Lower leg skin (tissue), 4 donors: ENCODE measurements at regions not wholly inside any gene's neighbourhood (a gene's known extent, or its start where the extent isn't known, plus 50 kb on each side); places are given as distances from the start of the nearest gene placed in this dataset.

Experiments used
- DNase-seq, 2 donors: peaks; one replicate each; pipeline ENCODE4 v3.0.0-alpha.2; 2019; ENCODE audit warnings: low spot score in 2 of 2
- H3K4me3 ChIP-seq: fragments of 200-600 bp; sonication (generic); 2 replicates; pipeline ENCODE4 v1.5.1; 2017; ENCODE audit warnings: mild to moderate bottlenecking, low read depth; ENCODE audit not compliant: poor library complexity, severe bottlenecking
- POLR2A ChIP-seq, 2 donors: fragments of 450-650 bp; IDR thresholded peaks; one replicate each; pipeline ENCODE4 v1.6.1; 2016 to 2017; ENCODE audit warnings: antibody characterized with exemption in 2 of 2, mild to moderate bottlenecking in 1 of 2, moderate library complexity in 1 of 2
- WGBS, 2 donors: methylation state at CpG; one replicate each; pipeline ENCODE4 v1.1.5; 2018; 5-methylcytosine and 5-hydroxymethylcytosine counted together
- intact Hi-C: fragments of 100-400 bp; cut with DNase I; formaldehyde crosslinking; loops from one replicate; pipeline ENCODE4 v1.15.0; 2023; ENCODE audit warnings: low total_unique reads
- TF ChIP-seq, protein P1 (sequence below), 3 donors: fragments of 450-650 bp; IDR thresholded peaks; one replicate each; pipeline ENCODE4 v1.5.1; 2016; ENCODE audit warnings: antibody characterized with exemption in 3 of 3, mild to moderate bottlenecking in 3 of 3, moderate library complexity in 2 of 3

DNA sequence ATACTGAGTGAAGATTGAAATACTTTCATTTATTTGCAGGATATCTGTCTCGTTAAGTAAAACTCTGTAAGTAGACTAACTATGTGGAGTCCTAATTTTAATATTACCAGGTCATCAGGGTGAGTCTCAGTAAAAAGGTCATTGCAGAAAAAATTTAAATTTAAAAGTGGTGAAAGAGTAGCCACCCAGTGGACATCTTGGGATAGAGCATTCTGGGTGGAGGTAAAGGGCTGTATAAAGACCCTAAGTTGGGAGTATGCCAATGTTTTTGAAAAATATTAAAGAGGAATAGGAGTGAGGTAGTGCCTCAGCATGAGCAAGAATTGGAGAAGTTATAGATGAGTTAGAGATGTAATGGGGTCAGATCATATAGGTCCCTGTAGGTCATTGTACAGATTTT, 145.5 kb downstream of the HMHB1 start:
- no peak overlapping the region for H3K4me3 ChIP-seq
- no peak for DNase-seq
- 80 to 89% methylated on average over 1 of the region's 1 CpG for WGBS, 2 donors
- intact Hi-C loops: no loop called here
- no peak for TF ChIP-seq POLR2A (IDR thresholded peaks at IDR 0.05)
- TF ChIP-seq, protein P1, sequence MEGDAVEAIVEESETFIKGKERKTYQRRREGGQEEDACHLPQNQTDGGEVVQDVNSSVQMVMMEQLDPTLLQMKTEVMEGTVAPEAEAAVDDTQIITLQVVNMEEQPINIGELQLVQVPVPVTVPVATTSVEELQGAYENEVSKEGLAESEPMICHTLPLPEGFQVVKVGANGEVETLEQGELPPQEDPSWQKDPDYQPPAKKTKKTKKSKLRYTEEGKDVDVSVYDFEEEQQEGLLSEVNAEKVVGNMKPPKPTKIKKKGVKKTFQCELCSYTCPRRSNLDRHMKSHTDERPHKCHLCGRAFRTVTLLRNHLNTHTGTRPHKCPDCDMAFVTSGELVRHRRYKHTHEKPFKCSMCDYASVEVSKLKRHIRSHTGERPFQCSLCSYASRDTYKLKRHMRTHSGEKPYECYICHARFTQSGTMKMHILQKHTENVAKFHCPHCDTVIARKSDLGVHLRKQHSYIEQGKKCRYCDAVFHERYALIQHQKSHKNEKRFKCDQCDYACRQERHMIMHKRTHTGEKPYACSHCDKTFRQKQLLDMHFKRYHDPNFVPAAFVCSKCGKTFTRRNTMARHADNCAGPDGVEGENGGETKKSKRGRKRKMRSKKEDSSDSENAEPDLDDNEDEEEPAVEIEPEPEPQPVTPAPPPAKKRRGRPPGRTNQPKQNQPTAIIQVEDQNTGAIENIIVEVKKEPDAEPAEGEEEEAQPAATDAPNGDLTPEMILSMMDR (IDR thresholded peaks at IDR 0.05): no peak

DNA sequence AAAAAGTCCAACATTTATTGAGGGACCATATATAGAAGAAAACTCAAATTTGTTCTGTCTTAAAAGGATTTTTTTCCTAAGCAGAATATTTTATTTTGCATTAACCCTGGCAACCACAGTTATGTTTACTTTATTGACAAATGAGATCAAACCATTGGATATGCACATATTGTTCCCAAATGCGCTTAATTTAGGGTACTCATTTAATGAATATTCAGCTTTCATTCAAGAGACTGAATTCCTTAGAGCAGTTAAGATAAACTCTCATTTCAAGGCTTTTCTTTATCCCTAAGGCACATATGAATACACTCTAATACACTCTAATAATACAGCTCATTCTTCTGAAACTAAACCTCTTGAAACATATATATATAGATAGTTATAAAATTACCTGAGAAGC, 150.2 kb downstream of the HMHB1 start:
- no peak overlapping the region for H3K4me3 ChIP-seq
- 94 to 97% methylated on average over 1 of the region's 1 CpG for WGBS, 2 donors
- intact Hi-C loops: no loop called here
- no peak for DNase-seq
- TF ChIP-seq, protein P1 (IDR thresholded peaks at IDR 0.05): no peak
- no peak for TF ChIP-seq POLR2A (IDR thresholded peaks at IDR 0.05)

- 95 to 96% methylated on average over 3 of the region's 3 CpGs for WGBS, 2 donors
Observed at GRCh38 chr5:143964919-143965318, 153.0 kb downstream of the HMHB1 start.

GRCh38 chr5:143966280-143966679, 154.3 kb downstream of the HMHB1 start:
- H3K4me3 ChIP-seq: no peak overlapping the region
- no peak for TF ChIP-seq POLR2A (IDR thresholded peaks at IDR 0.05)
- TF ChIP-seq, protein P1 (IDR thresholded peaks at IDR 0.05): no peak
- intact Hi-C loops: no loop called here
- 89 to 93% methylated on average over 1 of the region's 1 CpG for WGBS, 2 donors
- no peak for DNase-seq

More at GRCh38 chr5:143964919-143965318, 153.0 kb downstream of the HMHB1 start:
- no peak for TF ChIP-seq POLR2A (IDR thresholded peaks at IDR 0.05)
- TF ChIP-seq, protein P1 (IDR thresholded peaks at IDR 0.05): no peak
- intact Hi-C loops: no loop called here
- H3K4me3 ChIP-seq: no peak overlapping the region
- no peak for DNase-seq

GRCh38 chr5:143968071-143968878, 156.3 kb downstream of the HMHB1 start:
- H3K4me3 ChIP-seq: no peak overlapping the region
- DNase-seq: no peak
- intact Hi-C loops: no loop called here
- WGBS, 2 donors: 69 to 84% methylated on average over 3 of the region's 3 CpGs
- TF ChIP-seq, protein P1 (IDR thresholded peaks at IDR 0.05): no peak
- TF ChIP-seq POLR2A (IDR thresholded peaks at IDR 0.05): no peak

DNA sequence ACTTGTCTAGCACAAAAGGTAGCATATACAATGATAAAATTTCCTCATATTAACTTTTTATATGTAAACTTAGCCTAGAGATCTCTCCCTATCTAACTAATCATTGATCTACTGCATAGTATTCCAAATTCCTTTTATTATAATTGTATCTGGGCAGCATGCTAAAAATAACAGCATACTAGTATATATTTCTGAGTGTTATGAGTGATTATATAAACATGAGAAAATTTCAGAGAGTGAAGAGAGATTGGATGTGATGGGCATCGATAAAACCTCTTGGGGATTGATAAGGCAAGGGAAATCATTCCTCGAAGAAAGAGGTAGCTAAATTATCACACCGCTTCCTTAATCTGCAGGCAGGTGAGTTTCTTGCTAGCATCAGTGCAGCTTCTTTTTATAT, 158.2 kb downstream of the HMHB1 start:
- WGBS, 2 donors: 86 to 92% methylated on average over 3 of the region's 3 CpGs
- intact Hi-C loops: no loop called here
- H3K4me3 ChIP-seq: no peak overlapping the region
- TF ChIP-seq, protein P1 (IDR thresholded peaks at IDR 0.05): no peak
- no peak for TF ChIP-seq POLR2A (IDR thresholded peaks at IDR 0.05)
- no peak for DNase-seq
